ENCODE measurements at regions not wholly inside any gene's neighbourhood (a gene's known extent, or its start where the extent isn't known, plus 50 kb on each side); places are given as distances from the start of the nearest gene placed in this dataset.

GRCh38 chr5:98993512-98993911, 64.7 kb upstream of the CHD1 start:
- DNase-seq, result no peak

- DNase-seq, result no peak
Measured at GRCh38 chr5:98992552-98992951, 63.7 kb upstream of the CHD1 start.

DNA sequence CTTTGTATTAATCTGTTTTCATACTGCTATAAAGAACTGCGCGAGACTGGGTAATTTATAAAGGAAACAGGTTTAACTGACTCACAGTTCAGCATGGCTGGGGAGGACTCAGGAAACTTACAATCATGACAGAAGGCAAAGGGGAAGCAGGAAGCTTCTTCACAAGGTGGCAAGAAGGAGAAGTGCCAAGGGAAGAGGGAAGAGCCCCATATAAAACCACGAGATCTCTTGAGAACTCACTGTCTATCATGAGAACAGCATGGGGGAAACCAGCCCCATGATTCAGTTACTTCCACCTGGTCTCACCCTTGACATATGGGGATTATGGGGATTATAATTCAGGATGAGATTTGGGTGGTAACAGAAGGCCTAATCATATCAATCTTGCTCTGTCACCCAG, 60.9 kb upstream of the CHD1 start:
- DNase-seq, result no peak

GRCh38 chr5:98986587-98986986, 57.8 kb upstream of the CHD1 start:
- DNase-seq, result no peak

GRCh38 chr5:98982880-98983279, 54.1 kb upstream of the CHD1 start:
- DNase-seq, result no peak
